22Rv1 (cell line): ENCODE measurements at regions not wholly inside any gene's neighbourhood (a gene's known extent, or its start where the extent isn't known, plus 50 kb on each side); places are given as distances from the start of the nearest gene placed in this dataset.

ENCODE experiments used
- ZFX ChIP-seq: fragments of 450-650 bp; IDR thresholded peaks from 2 replicates; pipeline ENCODE4 v1.6.1; 2017; ENCODE audit warnings: antibody characterized with exemption, borderline replicate concordance
- TF ChIP-seq, protein P1 (sequence below): fragments of 450-650 bp; IDR thresholded peaks from 2 replicates; pipeline ENCODE4 v1.5.1; 2017; ENCODE audit warnings: mild to moderate bottlenecking

- TF ChIP-seq, protein P1, sequence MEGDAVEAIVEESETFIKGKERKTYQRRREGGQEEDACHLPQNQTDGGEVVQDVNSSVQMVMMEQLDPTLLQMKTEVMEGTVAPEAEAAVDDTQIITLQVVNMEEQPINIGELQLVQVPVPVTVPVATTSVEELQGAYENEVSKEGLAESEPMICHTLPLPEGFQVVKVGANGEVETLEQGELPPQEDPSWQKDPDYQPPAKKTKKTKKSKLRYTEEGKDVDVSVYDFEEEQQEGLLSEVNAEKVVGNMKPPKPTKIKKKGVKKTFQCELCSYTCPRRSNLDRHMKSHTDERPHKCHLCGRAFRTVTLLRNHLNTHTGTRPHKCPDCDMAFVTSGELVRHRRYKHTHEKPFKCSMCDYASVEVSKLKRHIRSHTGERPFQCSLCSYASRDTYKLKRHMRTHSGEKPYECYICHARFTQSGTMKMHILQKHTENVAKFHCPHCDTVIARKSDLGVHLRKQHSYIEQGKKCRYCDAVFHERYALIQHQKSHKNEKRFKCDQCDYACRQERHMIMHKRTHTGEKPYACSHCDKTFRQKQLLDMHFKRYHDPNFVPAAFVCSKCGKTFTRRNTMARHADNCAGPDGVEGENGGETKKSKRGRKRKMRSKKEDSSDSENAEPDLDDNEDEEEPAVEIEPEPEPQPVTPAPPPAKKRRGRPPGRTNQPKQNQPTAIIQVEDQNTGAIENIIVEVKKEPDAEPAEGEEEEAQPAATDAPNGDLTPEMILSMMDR = no peak; the same call in 1 of the 2 replicates
- no peak for TF ChIP-seq ZFX
These were observed 60.5 kb upstream of the DPT start for GRCh38 chr1:168789501-168789900.
